ENCODE measurements at regions not wholly inside any gene's neighbourhood (a gene's known extent, or its start where the extent isn't known, plus 50 kb on each side); places are given as distances from the start of the nearest gene placed in this dataset.

GRCh38 chr4:124090021-124090420 is 622.5 kb downstream of the ANKRD50 start:
- DNase-seq (ENCODE audit: low read depth in 2 of 2): no peak
- H3K27ac ChIP-seq (ENCODE audit: insufficient read depth, low read length): no peak overlapping the region
- no peak overlapping the region for H3K4me2 ChIP-seq (ENCODE audit: extremely low read depth, insufficient read depth, low read length)
- no peaks in the 10 kb centered on the region for H3K36me3 ChIP-seq (ENCODE audit: control insufficient read depth, insufficient read depth, low read length)
- TF ChIP-seq EZH2 (IDR thresholded peaks at IDR 0.05; ENCODE audit: low read length, missing control alignments): no peak
- no peak for TF ChIP-seq CTCF (conservative IDR thresholded peaks at IDR 0.05 in 1 of 2, IDR thresholded peaks at IDR 0.05 in 1 of 2; ENCODE audit: low read depth in 1 of 2, low read length in 2 of 2)
- H3K27me3 ChIP-seq (ENCODE audit: control insufficient read depth, insufficient read depth, low read length): no peaks in the 10 kb centered on the region
- no peak overlapping the region for H2AFZ ChIP-seq (ENCODE audit: low read length)
- H3K4me1 ChIP-seq (ENCODE audit: control insufficient read depth, extremely low read depth, insufficient read depth, low read length): no peaks in the 10 kb centered on the region
- H3K79me2 ChIP-seq (ENCODE audit: control insufficient read depth, insufficient read depth, low read length): no peaks in the 10 kb centered on the region
- H3K4me3 ChIP-seq (replicated peaks in 1 of 4; ENCODE audit: control extremely low read depth in 1 of 4, insufficient read depth in 1 of 4, low read depth in 3 of 4, low read length in 4 of 4): no peak overlapping the region
- no peak overlapping the region for H3K9ac ChIP-seq (ENCODE audit: insufficient read depth, low read length)
- H4K20me1 ChIP-seq (ENCODE audit: control insufficient read depth, extremely low read depth, insufficient read depth, low read length): no peaks in the 10 kb centered on the region
- no peaks in the 10 kb centered on the region for H3K9me3 ChIP-seq (ENCODE audit: control insufficient read depth, insufficient read depth, low read depth, low read length)

GRCh38 chr4:124092101-124092500 is 620.4 kb downstream of the ANKRD50 start:
- Histone ChIP-seq H2AFZ (ENCODE audit: low read length) (no peak overlapping the region), H3K27ac (ENCODE audit: insufficient read depth, low read length) (no peak overlapping the region), H3K79me2 (ENCODE audit: control insufficient read depth, insufficient read depth, low read length) (no peaks in the 10 kb centered on the region), H3K27me3 (ENCODE audit: control insufficient read depth, insufficient read depth, low read length) (no peaks in the 10 kb centered on the region), H4K20me1 (ENCODE audit: control insufficient read depth, extremely low read depth, insufficient read depth, low read length) (no peaks in the 10 kb centered on the region), H3K9me3 (ENCODE audit: control insufficient read depth, insufficient read depth, low read depth, low read length) (no peaks in the 10 kb centered on the region), H3K9ac (ENCODE audit: insufficient read depth, low read length) (no peak overlapping the region), H3K4me1 (ENCODE audit: control insufficient read depth, extremely low read depth, insufficient read depth, low read length) (no peaks in the 10 kb centered on the region), H3K4me2 (ENCODE audit: extremely low read depth, insufficient read depth, low read length) (no peak overlapping the region), H3K4me3 (replicated peaks in 1 of 4; ENCODE audit: control extremely low read depth in 1 of 4, insufficient read depth in 1 of 4, low read depth in 3 of 4, low read length in 4 of 4) (no peak overlapping the region), H3K36me3 (ENCODE audit: control insufficient read depth, insufficient read depth, low read length) (no peaks in the 10 kb centered on the region)
- no peak for DNase-seq (ENCODE audit: low read depth in 2 of 2)
- TF ChIP-seq CTCF (conservative IDR thresholded peaks at IDR 0.05 in 1 of 2, IDR thresholded peaks at IDR 0.05 in 1 of 2; ENCODE audit: low read depth in 1 of 2, low read length in 2 of 2) (no peak), EZH2 (IDR thresholded peaks at IDR 0.05; ENCODE audit: low read length, missing control alignments) (no peak)

DNA sequence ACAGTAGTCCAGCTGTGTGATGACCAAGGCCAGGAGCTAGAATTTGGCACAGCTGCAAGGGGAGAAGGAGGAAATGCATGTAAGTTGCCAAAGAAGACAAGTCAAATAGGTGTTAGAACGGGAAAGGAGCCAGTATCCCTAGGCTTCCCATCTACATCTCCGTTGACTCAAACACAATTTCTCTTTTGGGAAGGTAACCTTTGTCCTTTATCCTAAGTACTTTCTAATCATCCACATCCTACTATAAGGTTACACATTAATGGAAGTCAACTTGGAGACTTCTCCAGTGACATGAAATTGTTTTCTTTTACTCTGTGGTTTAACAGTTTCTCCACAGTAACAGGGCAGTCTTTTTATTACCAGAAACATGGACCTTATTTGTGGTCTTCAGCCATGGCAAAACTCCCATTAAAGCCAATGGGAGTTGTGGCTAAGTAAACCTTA is 620.0 kb downstream of the ANKRD50 start:
- H3K27me3 ChIP-seq (ENCODE audit: control insufficient read depth, insufficient read depth, low read length): no peaks in the 10 kb centered on the region
- DNase-seq (ENCODE audit: low read depth in 2 of 2): peak in 1 of 2 donors; percentile 5
- H3K4me3 ChIP-seq (replicated peaks in 1 of 4; ENCODE audit: control extremely low read depth in 1 of 4, insufficient read depth in 1 of 4, low read depth in 3 of 4, low read length in 4 of 4): no peak overlapping the region
- TF ChIP-seq EZH2 (IDR thresholded peaks at IDR 0.05; ENCODE audit: low read length, missing control alignments): no peak
- TF ChIP-seq CTCF (conservative IDR thresholded peaks at IDR 0.05 in 1 of 2, IDR thresholded peaks at IDR 0.05 in 1 of 2; ENCODE audit: low read depth in 1 of 2, low read length in 2 of 2): no peak
- no peak overlapping the region for H2AFZ ChIP-seq (ENCODE audit: low read length)
- H3K9ac ChIP-seq (ENCODE audit: insufficient read depth, low read length): no peak overlapping the region
- no peaks in the 10 kb centered on the region for H3K36me3 ChIP-seq (ENCODE audit: control insufficient read depth, insufficient read depth, low read length)
- no peaks in the 10 kb centered on the region for H3K4me1 ChIP-seq (ENCODE audit: control insufficient read depth, extremely low read depth, insufficient read depth, low read length)
- H3K27ac ChIP-seq (ENCODE audit: insufficient read depth, low read length): no peak overlapping the region
- H3K4me2 ChIP-seq (ENCODE audit: extremely low read depth, insufficient read depth, low read length): no peak overlapping the region
- H3K79me2 ChIP-seq (ENCODE audit: control insufficient read depth, insufficient read depth, low read length): no peaks in the 10 kb centered on the region
- H3K9me3 ChIP-seq (ENCODE audit: control insufficient read depth, insufficient read depth, low read depth, low read length): no peaks in the 10 kb centered on the region
- H4K20me1 ChIP-seq (ENCODE audit: control insufficient read depth, extremely low read depth, insufficient read depth, low read length): no peaks in the 10 kb centered on the region

Measured in fibroblast of lung (primary cell).